ENCODE measurements at regions not wholly inside any gene's neighbourhood (a gene's known extent, or its start where the extent isn't known, plus 50 kb on each side); places are given as distances from the start of the nearest gene placed in this dataset.

DNA sequence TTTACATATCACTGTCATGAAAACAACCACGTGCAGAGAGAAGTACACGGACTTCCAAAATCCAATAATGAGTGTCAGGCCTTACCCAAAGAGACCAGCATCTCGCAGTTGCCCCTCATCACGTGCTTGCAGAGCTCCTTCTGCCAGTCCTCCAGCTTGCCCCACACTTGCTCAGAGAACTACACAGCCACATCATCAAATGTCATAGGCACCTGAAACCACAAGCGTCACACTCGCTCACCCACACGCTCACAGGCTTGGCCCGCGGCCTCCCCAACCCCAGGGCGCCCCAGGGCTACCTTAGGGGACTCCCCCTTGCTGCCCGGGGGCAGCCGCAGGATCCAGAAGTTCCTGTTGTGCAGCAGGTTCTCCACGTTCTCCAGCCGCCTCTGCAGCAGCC, 123.4 kb upstream of the ZNF746 start:
- H3K4me3 ChIP-seq (replicated peaks in 1 of 3; ENCODE audit: insufficient read depth in 1 of 3, low read depth in 2 of 3, low read length in 3 of 3), result no peak overlapping the region
- H3K27me3 ChIP-seq (ENCODE audit: control insufficient read depth in 1 of 2, insufficient read depth in 2 of 2, low read length in 2 of 2), result no peaks in the 10 kb centered on the region
- CTCF ChIA-PET (ENCODE audit: low intra/inter-chr PET ratio, low total read pairs), result no interaction called here
- POLR2A ChIA-PET, result no interaction called here
- no peak overlapping the region for H3K27ac ChIP-seq (ENCODE audit: extremely low read length, insufficient read depth, low read length)
- no peak overlapping the region for H3K9ac ChIP-seq (ENCODE audit: insufficient read depth, low read depth, low read length)
- peaks cover 21 to 50% of the 10 kb centered on the region in 2 experiments for H3K36me3 ChIP-seq (replicated peaks in 1 of 2; ENCODE audit: control insufficient read depth in 1 of 2, insufficient read depth in 2 of 2, low read length in 2 of 2)
- H3K4me1 ChIP-seq (ENCODE audit: insufficient read depth, low read length), result peaks cover 14% of the 10 kb centered on the region
- DNase-seq (ENCODE audit: low spot score) (no peak), FAIRE-seq (no peak), ATAC-seq (no peak)
- no peak overlapping the region for H3K4me2 ChIP-seq (ENCODE audit: low read depth, low read length)
- in situ Hi-C loops (cut with HindIII; ENCODE audit: extremely low pct_ligation_motif_present, low pct_unique_long_range_greater_than_20kb) (no loop called here), intact Hi-C loops (cut with micrococcal nuclease; ENCODE audit: unreplicated experiment) (loop anchor here (5.0 to 10.0 kb wide), 2 partner anchors 74 to 199 kb away; no protein-coding TSS in a partner anchor)
- no peak overlapping the region for H2AFZ ChIP-seq (ENCODE audit: low read length)
- TF ChIP-seq ZNF720 (CRISPR knock-in tag; IDR thresholded peaks at IDR 0.05) (no peak), POLR2AphosphoS2 (IDR thresholded peaks at IDR 0.05; ENCODE audit: low read depth, low read length) (no peak), ZNF441 (CRISPR knock-in tag; IDR thresholded peaks at IDR 0.05; ENCODE audit: borderline replicate concordance) (no peak), KMT2B (CRISPR knock-in tag; IDR thresholded peaks at IDR 0.05) (no peak), ZNF556 (CRISPR knock-in tag; IDR thresholded peaks at IDR 0.05; ENCODE audit: borderline replicate concordance) (no peak), FOXM1 (CRISPR knock-in tag; IDR thresholded peaks at IDR 0.05) (no peak)
- TF ChIP-seq, protein P1, sequence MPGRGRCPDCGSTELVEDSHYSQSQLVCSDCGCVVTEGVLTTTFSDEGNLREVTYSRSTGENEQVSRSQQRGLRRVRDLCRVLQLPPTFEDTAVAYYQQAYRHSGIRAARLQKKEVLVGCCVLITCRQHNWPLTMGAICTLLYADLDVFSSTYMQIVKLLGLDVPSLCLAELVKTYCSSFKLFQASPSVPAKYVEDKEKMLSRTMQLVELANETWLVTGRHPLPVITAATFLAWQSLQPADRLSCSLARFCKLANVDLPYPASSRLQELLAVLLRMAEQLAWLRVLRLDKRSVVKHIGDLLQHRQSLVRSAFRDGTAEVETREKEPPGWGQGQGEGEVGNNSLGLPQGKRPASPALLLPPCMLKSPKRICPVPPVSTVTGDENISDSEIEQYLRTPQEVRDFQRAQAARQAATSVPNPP (CRISPR knock-in tag; IDR thresholded peaks at IDR 0.05), result no peak
- TF ChIP-seq, protein P2, sequence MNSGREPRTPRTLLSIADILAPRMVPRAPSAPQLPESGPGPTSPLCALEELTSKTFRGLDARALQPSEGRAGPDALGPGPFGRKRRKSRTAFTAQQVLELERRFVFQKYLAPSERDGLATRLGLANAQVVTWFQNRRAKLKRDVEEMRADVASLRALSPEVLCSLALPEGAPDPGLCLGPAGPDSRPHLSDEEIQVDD (CRISPR knock-in tag; IDR thresholded peaks at IDR 0.05; ENCODE audit: borderline replicate concordance), result no peak
- H4K20me1 ChIP-seq (ENCODE audit: insufficient read depth, low read length), result peaks cover 19% of the 10 kb centered on the region
- BruUV-seq (replicated peaks), result no TSS peak
- H3K79me2 ChIP-seq (ENCODE audit: insufficient read depth, low read length), result peaks cover 23% of the 10 kb centered on the region
- no peaks in the 10 kb centered on the region for H3K9me3 ChIP-seq (ENCODE audit: low read length)
- WGBS (ENCODE audit: low lambda C conversion rate), result 96% methylated on average over 8 of the region's 14 CpGs

Data from HepG2 (cell line).